Retina (tissue), 1 donor: ENCODE measurements at regions not wholly inside any gene's neighbourhood (a gene's known extent, or its start where the extent isn't known, plus 50 kb on each side); places are given as distances from the start of the nearest gene placed in this dataset.

ENCODE experiments used
- DNase-seq: peaks from one replicate; pipeline ENCODE4 v3.0.0-alpha.2; 2016

- no peak for DNase-seq
Measured at GRCh38 chr12:93315385-93315906, 62.3 kb upstream of the NUDT4 start.

- no peak for DNase-seq
Measured at GRCh38 chr12:93315907-93316622, 61.7 kb upstream of the NUDT4 start.

DNA sequence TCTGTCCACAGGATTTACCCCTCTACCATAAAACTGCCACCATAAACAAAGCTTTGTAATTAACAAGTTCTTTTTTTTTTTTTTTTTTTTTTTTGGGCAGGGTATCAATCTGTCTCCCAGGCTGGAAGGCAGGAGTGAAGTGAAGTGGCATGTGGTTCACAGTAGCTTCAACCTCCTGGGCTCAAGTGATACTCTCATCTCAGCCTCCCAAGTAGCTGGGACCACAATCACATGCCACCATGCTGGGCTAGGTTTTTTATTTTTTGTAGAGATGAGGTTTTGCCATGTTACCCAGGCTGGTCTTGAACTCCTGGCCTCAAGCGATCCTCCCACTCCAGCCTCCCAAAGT is 61.1 kb upstream of the NUDT4 start:
- no peak for DNase-seq

GRCh38 chr12:93317227-93317626 is 60.5 kb upstream of the NUDT4 start:
- DNase-seq = no peak

- peak; percentile 50 for DNase-seq
Measured at GRCh38 chr12:93318720-93319522, 58.8 kb upstream of the NUDT4 start.

GRCh38 chr12:93319523-93320050 is 58.1 kb upstream of the NUDT4 start:
- no peak for DNase-seq

DNA sequence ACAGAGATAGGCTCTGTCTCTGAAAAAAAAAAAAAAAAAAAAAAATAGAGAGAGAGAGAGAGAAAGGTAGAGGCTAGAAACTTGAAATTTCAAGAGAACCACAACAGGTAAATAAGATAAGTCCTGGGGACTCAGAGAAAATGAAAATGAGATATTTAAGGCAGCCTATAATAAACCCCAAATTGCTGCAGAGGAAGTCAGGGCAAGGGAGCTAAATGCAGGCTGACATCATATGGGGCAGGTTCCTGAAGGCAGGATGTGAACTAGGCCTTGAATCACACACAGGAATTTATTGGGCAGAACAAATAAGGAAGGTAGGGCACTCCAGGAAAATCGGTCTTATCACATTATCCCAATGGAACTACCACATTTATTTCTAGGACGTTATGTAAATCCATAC is 54.9 kb upstream of the NUDT4 start:
- DNase-seq = no peak

DNA sequence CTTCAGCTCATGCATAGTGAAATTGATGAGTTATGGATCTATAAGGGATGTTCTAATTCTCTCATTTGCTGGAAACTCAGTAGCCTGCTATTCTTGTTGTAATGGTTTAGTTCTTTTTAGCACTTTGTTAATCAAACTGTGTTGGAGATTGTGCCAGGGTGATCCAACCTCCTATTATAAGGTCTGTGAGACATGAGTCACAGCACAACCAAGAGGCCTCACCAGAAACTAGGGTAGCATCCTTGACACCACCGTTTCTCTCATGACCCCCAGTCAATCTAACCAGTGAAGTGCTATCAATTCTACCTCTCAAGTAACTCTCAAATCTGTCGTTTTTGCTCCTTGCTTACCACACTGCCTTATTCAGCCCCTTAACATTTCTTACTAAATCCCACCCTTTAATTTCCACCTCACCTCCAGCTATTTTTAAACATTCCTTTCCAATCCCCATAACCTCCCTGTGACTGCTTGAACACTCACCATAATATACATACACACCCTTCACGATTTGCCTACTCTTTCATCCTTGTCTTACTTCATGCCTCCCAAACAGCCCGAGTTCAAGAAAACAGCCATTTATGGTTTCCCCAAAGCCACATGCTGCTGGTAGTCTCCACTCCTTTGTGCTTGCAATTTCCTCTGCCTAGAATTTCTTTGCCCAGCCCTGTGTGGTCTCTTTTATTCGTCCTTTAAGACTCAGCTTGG is 53.9 kb upstream of the NUDT4 start:
- DNase-seq = no peak

- DNase-seq = no peak
Measured at GRCh38 chr12:93325855-93326254, 51.9 kb upstream of the NUDT4 start.
